HEK293 (cell line): ENCODE measurements at regions not wholly inside any gene's neighbourhood (a gene's known extent, or its start where the extent isn't known, plus 50 kb on each side); places are given as distances from the start of the nearest gene placed in this dataset.

Experiments used
- CTCF ChIP-seq: fragments of 450-650 bp; formaldehyde crosslinking; IDR thresholded peaks from 2 replicates; pipeline ENCODE4 v1.5.1; 2016; ENCODE audit warnings: missing biosample characterization, missing genetic modification characterization
- MZF1 ChIP-seq: fragments of 450-650 bp; formaldehyde crosslinking; IDR thresholded peaks from 2 replicates; pipeline ENCODE4 v1.5.1; 2017; ENCODE audit warnings: missing biosample characterization, missing genetic modification characterization, borderline replicate concordance
- TCF7L2 ChIP-seq: IDR thresholded peaks from 2 replicates; pipeline ENCODE4 v1.6.1; 2011; ENCODE audit warnings: low read depth, mild to moderate bottlenecking, inconsistent platforms, low read length, moderate library complexity, borderline replicate concordance
- TRIM28 ChIP-seq: IDR thresholded peaks from 2 replicates; pipeline ENCODE4 v1.6.1; 2011; ENCODE audit warnings: low read length, control low read depth, borderline replicate concordance
- ZSCAN18 ChIP-seq: fragments of 450-650 bp; formaldehyde crosslinking; IDR thresholded peaks from 2 replicates; pipeline ENCODE4 v1.5.1; 2016; ENCODE audit warnings: missing biosample characterization, missing genetic modification characterization

GRCh38 chr18:2390158-2390557 is 181.1 kb downstream of the METTL4 start:
- no peak for TF ChIP-seq TRIM28
- no peak for TF ChIP-seq MZF1 (tag by site-specific recombination)
- no peak for TF ChIP-seq CTCF (tag by site-specific recombination)
- no peak for TF ChIP-seq ZSCAN18 (tag by site-specific recombination)
- no peak for TF ChIP-seq TCF7L2
